Uterus (tissue), 3 donors: ENCODE measurements at regions not wholly inside any gene's neighbourhood (a gene's known extent, or its start where the extent isn't known, plus 50 kb on each side); places are given as distances from the start of the nearest gene placed in this dataset.

Experiments used
- DNase-seq, 2 donors: peaks; one replicate each; pipeline ENCODE4 v3.0.0-alpha.2; 2019 to 2020
- H3K27ac ChIP-seq, 2 donors: fragments of 200-600 bp; sonication (generic); 1 replicate in 1 of 2; 2 replicates in 1 of 2; pipeline ENCODE4 v1.5.1; 2016 to 2018
- H3K27me3 ChIP-seq, 2 donors: fragments of 200-600 bp; sonication (generic); one replicate each; pipeline ENCODE4 v1.5.1; 2018 to 2019; ENCODE audit warnings: control low read depth in 1 of 2
- H3K36me3 ChIP-seq, 2 donors: fragments of 200-600 bp; sonication (generic); one replicate each; pipeline ENCODE4 v1.5.1; 2019; ENCODE audit warnings: control low read depth in 1 of 2
- H3K4me1 ChIP-seq, 2 donors: fragments of 200-600 bp; sonication (generic); one replicate each; pipeline ENCODE4 v1.5.1; 2018 to 2019; ENCODE audit warnings: control low read depth in 1 of 2
- H3K4me3 ChIP-seq, 2 donors: fragments of 200-600 bp; sonication (generic); 1 replicate in 1 of 2; 2 replicates in 1 of 2; pipeline ENCODE4 v1.5.1; 2018 to 2019; ENCODE audit warnings: mild to moderate bottlenecking in 1 of 2
- H3K9me3 ChIP-seq, 2 donors: fragments of 200-600 bp; sonication (generic); one replicate each; pipeline ENCODE4 v1.5.1; 2019; ENCODE audit warnings: control low read depth in 1 of 2
- CTCF ChIP-seq, 4 experiments: fragments of 200-600 bp in 2 of 4; fragments of 450-650 bp in 2 of 4; sonication (generic) in 2 of 4; IDR thresholded peaks; one replicate each; pipeline ENCODE4 v1.5.1; 2016 to 2019; ENCODE audit warnings: antibody characterized with exemption in 4 of 4, mild to moderate bottlenecking in 2 of 4, moderate library complexity in 1 of 4
- POLR2A ChIP-seq, 2 donors: fragments of 450-650 bp; IDR thresholded peaks; one replicate each; pipeline ENCODE4 v1.6.1; 2016; ENCODE audit warnings: antibody characterized with exemption in 2 of 2, mild to moderate bottlenecking in 1 of 2, moderate library complexity in 1 of 2
- intact Hi-C: fragments of 100-400 bp; cut with DNase I; formaldehyde crosslinking; loops from one replicate; pipeline ENCODE4 v1.15.1; 2023; ENCODE audit warnings: low total_unique reads
- donor health status: DM: yes; HTN: yes; CAD: no.

GRCh38 chr16:86756882-86757703 is 178.7 kb downstream of the FOXL1 start:
- DNase-seq: no peak
- H3K4me1 ChIP-seq: no peaks in the 10 kb centered on the region
- H3K27ac ChIP-seq: no peak overlapping the region
- H3K9me3 ChIP-seq: no peaks in the 10 kb centered on the region
- peaks cover 0 to 22% of the 10 kb centered on the region in 2 donors for H3K27me3 ChIP-seq
- TF ChIP-seq CTCF (IDR thresholded peaks at IDR 0.05) (no peak), POLR2A (IDR thresholded peaks at IDR 0.05) (no peak)
- H3K4me3 ChIP-seq: no peak overlapping the region
- no peaks in the 10 kb centered on the region for H3K36me3 ChIP-seq
- intact Hi-C loops: no loop called here

GRCh38 chr16:86757704-86758040 is 179.3 kb downstream of the FOXL1 start:
- TF ChIP-seq POLR2A (IDR thresholded peaks at IDR 0.05) (no peak), CTCF (IDR thresholded peaks at IDR 0.05) (no peak)
- Histone ChIP-seq H3K9me3 (no peaks in the 10 kb centered on the region), H3K4me1 (no peaks in the 10 kb centered on the region), H3K27ac (no peak overlapping the region), H3K36me3 (no peaks in the 10 kb centered on the region), H3K4me3 (no peak overlapping the region), H3K27me3 (peaks cover 0 to 22% of the 10 kb centered on the region in 2 donors)
- intact Hi-C loops: no loop called here
- no peak for DNase-seq

DNA sequence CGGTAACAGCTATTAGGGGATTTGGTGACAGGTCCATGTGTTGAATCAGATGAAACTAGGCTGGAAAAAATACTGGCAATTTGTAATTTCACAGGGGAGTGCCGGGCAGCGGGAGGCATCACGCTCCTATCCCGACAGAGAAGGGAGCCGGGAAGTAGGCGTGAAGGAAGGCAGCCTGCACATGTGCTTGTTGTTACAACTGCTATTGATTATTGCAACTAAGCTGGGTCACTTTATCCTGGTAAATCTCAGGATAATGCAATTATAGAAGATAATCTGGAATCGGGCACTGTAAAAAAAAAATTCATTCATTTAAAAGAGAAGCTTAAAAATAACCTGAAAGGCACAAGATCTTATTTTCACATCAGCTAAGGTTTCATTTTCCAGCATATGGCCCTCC is 180.6 kb downstream of the FOXL1 start:
- H3K27me3 ChIP-seq: peaks cover 0 to 22% of the 10 kb centered on the region in 2 donors

DNA sequence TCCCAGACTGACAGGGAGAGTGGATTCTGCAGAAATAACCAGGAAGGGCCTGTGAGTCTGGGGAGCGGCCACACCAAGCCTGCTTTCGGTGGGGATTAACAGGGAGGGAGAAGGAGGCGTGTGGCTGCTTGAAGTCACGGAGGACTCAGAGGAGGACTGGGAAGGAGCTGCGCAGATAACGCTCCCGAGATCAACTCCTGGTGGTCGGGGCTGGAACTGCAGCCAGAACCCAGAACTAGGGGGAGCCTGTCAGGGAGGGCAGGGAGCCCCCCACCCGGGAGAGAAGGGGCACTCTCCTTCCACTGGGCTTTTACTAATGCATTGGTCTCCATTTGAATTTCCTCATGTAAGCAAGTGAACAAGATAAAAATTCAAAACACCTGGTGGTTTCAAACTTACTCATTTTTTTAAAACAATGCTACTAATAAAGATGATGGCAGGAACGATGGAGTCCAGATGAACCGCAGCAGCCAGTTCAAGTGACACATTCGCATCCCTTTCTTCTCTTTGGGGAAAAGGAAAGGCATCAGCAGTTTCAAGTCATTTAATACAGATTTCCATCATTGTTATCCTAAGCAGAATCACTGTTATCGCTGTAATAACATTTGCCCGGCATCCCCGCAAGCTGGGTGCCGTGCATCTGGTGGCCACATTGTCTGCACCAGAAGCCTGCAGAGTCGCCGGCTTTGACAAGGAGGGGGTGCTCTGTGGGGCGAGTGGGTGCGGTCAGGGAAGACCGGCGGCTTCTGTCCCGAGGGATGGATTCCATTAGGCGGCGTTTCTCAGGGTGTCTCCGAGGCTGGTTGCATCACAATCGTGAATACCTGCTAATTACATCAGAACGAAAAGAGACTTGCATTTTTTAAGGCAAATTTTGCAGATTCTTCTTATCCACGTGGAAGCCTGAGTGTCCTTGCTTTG is 183.0 kb downstream of the FOXL1 start:
- Histone ChIP-seq H3K27ac (no peak overlapping the region), H3K36me3 (no peaks in the 10 kb centered on the region), H3K27me3 (peaks cover 0 to 22% of the 10 kb centered on the region in 2 donors), H3K4me3 (no peak overlapping the region), H3K9me3 (no peaks in the 10 kb centered on the region), H3K4me1 (no peaks in the 10 kb centered on the region)
- DNase-seq: peak in 1 of 2 donors; percentile 27
- TF ChIP-seq POLR2A (IDR thresholded peaks at IDR 0.05) (no peak), CTCF (IDR thresholded peaks at IDR 0.05) (peak; percentile 33 to 49 (median 38))
- intact Hi-C loops: no loop called here

More for the DNA sequence above, 180.6 kb downstream of the FOXL1 start:
- no peaks in the 10 kb centered on the region for H3K9me3 ChIP-seq
- no peak overlapping the region for H3K4me3 ChIP-seq
- no peak overlapping the region for H3K27ac ChIP-seq
- intact Hi-C loops: no loop called here
- H3K4me1 ChIP-seq: no peaks in the 10 kb centered on the region
- no peak for DNase-seq
- H3K36me3 ChIP-seq: no peaks in the 10 kb centered on the region
- TF ChIP-seq CTCF (IDR thresholded peaks at IDR 0.05): no peak
- TF ChIP-seq POLR2A (IDR thresholded peaks at IDR 0.05): no peak

DNA sequence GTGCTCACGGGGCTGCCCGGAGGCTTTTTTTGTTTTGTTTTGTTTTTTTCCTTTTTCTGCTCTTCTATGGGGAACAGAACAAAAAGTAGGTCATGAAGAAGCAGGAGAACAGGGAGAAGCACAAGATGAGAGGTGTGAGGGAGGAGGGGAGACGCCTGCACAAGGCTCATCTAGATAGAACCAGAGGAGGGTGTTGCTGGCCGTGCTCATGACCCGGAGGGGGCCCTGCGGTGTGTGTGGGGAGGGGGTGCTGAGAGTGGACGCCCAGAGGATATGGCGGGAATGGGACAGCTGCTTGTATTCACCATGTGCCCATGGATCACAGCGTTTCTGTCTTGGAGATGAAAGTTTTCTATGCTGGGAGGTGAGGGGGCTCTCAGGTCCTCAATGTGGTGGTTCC is 183.7 kb downstream of the FOXL1 start:
- TF ChIP-seq CTCF (IDR thresholded peaks at IDR 0.05): no peak
- TF ChIP-seq POLR2A (IDR thresholded peaks at IDR 0.05): no peak
- DNase-seq: no peak
- Histone ChIP-seq H3K36me3 (no peaks in the 10 kb centered on the region), H3K27ac (no peak overlapping the region), H3K4me3 (no peak overlapping the region), H3K9me3 (no peaks in the 10 kb centered on the region), H3K4me1 (no peaks in the 10 kb centered on the region), H3K27me3 (peaks cover 0 to 22% of the 10 kb centered on the region in 2 donors)
- intact Hi-C loops: no loop called here
